Body of pancreas (tissue), 4 donors: ENCODE measurements at regions not wholly inside any gene's neighbourhood (a gene's known extent, or its start where the extent isn't known, plus 50 kb on each side); places are given as distances from the start of the nearest gene placed in this dataset.

Experiments
- POLR2A ChIP-seq, 3 donors: fragments of 450-650 bp; IDR thresholded peaks; one replicate each; pipeline ENCODE4 v1.6.1; 2016; ENCODE audit warnings: antibody characterized with exemption in 3 of 3, mild to moderate bottlenecking in 2 of 3
- TF ChIP-seq, protein P1 (sequence below), 7 experiments: fragments of 450-650 bp in 4 of 7; fragments of 200-600 bp in 3 of 7; sonication (generic) in 3 of 7; IDR thresholded peaks; one replicate each; pipeline ENCODE4 v1.5.1; 2016 to 2019; ENCODE audit warnings: antibody characterized with exemption in 7 of 7

DNA sequence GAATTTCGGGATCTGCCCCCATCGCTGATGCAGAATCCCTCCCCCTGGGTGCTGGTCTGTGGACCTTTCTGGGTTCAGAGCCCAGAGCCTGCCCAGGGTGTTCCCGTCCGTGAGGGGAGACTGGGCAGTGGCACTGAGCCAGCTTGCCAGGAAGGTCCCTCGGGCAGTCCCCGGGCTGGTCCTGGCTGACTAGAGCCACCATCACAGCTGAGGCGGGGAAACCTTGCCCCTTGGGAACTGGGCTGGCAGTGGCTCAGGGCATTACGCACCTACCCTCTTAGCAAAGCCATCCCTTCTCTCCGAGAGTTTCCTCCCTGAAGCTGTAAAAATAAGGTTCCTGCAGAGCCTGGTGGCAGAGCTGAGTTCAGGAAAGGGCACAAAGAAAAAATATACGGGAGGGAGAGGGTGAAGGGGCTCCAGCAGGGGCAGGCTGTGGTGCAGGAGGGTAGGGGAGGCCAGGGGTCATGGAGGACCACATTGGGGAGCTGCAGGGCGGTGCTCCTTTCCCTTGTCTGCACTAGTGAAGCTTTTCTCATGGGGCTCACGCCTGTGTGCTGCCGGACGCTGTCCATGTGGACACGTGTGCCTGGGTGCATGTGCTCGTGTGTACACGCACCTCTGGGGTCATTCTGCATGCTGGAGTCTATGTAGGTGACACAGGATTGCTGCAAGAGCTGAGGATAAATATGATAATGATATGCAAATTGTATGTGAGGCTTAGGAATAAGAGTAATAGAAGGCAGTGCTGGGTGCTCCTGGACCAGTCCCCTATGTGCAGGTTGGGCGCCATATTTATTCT, 118.9 kb downstream of the LHX2 start:
- TF ChIP-seq, protein P1, sequence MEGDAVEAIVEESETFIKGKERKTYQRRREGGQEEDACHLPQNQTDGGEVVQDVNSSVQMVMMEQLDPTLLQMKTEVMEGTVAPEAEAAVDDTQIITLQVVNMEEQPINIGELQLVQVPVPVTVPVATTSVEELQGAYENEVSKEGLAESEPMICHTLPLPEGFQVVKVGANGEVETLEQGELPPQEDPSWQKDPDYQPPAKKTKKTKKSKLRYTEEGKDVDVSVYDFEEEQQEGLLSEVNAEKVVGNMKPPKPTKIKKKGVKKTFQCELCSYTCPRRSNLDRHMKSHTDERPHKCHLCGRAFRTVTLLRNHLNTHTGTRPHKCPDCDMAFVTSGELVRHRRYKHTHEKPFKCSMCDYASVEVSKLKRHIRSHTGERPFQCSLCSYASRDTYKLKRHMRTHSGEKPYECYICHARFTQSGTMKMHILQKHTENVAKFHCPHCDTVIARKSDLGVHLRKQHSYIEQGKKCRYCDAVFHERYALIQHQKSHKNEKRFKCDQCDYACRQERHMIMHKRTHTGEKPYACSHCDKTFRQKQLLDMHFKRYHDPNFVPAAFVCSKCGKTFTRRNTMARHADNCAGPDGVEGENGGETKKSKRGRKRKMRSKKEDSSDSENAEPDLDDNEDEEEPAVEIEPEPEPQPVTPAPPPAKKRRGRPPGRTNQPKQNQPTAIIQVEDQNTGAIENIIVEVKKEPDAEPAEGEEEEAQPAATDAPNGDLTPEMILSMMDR (IDR thresholded peaks at IDR 0.05) = no peak
- no peak for TF ChIP-seq POLR2A (IDR thresholded peaks at IDR 0.05)
